ENCODE measurements at regions not wholly inside any gene's neighbourhood (a gene's known extent, or its start where the extent isn't known, plus 50 kb on each side); places are given as distances from the start of the nearest gene placed in this dataset.

DNA sequence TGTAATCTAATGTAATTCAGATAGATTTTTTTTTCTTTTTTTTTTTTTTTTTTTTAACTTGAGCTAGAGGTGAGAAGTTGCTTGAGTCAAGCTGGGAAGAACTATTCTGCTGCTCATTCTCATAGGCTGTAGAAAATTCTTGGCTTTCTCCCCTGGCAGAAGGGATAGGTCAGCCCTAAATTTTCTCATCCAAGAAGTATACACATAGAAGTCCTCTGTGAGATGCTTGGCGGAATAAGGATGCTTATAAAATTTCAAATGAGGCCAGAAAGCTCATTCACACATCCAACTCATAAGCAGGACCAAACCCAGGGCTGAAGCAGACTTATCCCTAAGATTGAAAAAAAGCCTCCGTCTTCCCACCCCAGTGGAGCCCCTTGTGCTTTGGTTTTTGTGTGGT lies 572.5 kb downstream of the SQOR start:
- H3K4me3 ChIP-seq (ENCODE audit: control extremely low read depth in 1 of 5, extremely low read depth in 1 of 5, insufficient read depth in 1 of 5, low read depth in 2 of 5, low read length in 4 of 5), result no peak overlapping the region
- no peaks in the 10 kb centered on the region for H4K20me1 ChIP-seq (ENCODE audit: control insufficient read depth, insufficient read depth, low read length, poor library complexity, severe bottlenecking)
- no peak overlapping the region for H3K27ac ChIP-seq (ENCODE audit: low read length in 2 of 2)
- intact Hi-C loops (cut with micrococcal nuclease), result no loop called here
- ChIA-PET POLR2A (no interaction called here), CTCF (no interaction called here)
- H2AFZ ChIP-seq (ENCODE audit: insufficient read depth, low read depth, low read length, poor library complexity, severe bottlenecking), result no peak overlapping the region
- peaks cover 0 to 7% (median 0%) of the 10 kb centered on the region in 3 donors for H3K9me3 ChIP-seq (ENCODE audit: control extremely low read depth in 1 of 3, control insufficient read depth in 2 of 3, insufficient read depth in 1 of 3, low read length in 2 of 3)
- ATAC-seq (ENCODE audit: low read depth) (no peak), DNase-seq (no peak)
- H3K27me3 ChIP-seq (replicated peaks in 1 of 4; ENCODE audit: control extremely low read depth in 1 of 4, control insufficient read depth in 3 of 4, insufficient read depth in 4 of 4, low read length in 3 of 4), result no peaks in the 10 kb centered on the region
- H3K9ac ChIP-seq (ENCODE audit: low read length), result no peak overlapping the region
- H3K36me3 ChIP-seq (replicated peaks in 1 of 2; ENCODE audit: control extremely low read depth in 1 of 2, control insufficient read depth in 1 of 2, extremely low read depth in 1 of 2, insufficient read depth in 2 of 2, low read length in 1 of 2), result no peaks in the 10 kb centered on the region
- Mint-ChIP-seq H3K4me1 (no peaks in the 10 kb centered on the region), H3K9me3 (ENCODE audit: insufficient read depth) (peaks cover 5% of the 10 kb centered on the region), H3K4me3 (no peak overlapping the region), H3K27ac (no peak overlapping the region), H3K27me3 (no peaks in the 10 kb centered on the region)
- H3K79me2 ChIP-seq (ENCODE audit: control insufficient read depth, insufficient read depth, low read length), result no peaks in the 10 kb centered on the region
- TF ChIP-seq, protein P1, sequence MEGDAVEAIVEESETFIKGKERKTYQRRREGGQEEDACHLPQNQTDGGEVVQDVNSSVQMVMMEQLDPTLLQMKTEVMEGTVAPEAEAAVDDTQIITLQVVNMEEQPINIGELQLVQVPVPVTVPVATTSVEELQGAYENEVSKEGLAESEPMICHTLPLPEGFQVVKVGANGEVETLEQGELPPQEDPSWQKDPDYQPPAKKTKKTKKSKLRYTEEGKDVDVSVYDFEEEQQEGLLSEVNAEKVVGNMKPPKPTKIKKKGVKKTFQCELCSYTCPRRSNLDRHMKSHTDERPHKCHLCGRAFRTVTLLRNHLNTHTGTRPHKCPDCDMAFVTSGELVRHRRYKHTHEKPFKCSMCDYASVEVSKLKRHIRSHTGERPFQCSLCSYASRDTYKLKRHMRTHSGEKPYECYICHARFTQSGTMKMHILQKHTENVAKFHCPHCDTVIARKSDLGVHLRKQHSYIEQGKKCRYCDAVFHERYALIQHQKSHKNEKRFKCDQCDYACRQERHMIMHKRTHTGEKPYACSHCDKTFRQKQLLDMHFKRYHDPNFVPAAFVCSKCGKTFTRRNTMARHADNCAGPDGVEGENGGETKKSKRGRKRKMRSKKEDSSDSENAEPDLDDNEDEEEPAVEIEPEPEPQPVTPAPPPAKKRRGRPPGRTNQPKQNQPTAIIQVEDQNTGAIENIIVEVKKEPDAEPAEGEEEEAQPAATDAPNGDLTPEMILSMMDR (IDR thresholded peaks at IDR 0.05), result no peak
- no peak for TF ChIP-seq EZH2 (IDR thresholded peaks at IDR 0.05; ENCODE audit: borderline replicate concordance, insufficient read depth, low read depth, low read length, poor library complexity, severe bottlenecking)
- no peak overlapping the region for H3K4me2 ChIP-seq (replicated peaks; ENCODE audit: low read depth, low read length, poor library complexity, severe bottlenecking)
- H3K4me1 ChIP-seq (ENCODE audit: control insufficient read depth in 2 of 2, insufficient read depth in 2 of 2, low read length in 2 of 2), result no peaks in the 10 kb centered on the region
- WGBS (ENCODE audit: insufficient coverage), result no CpG with 5 or more reads among the region's 2 CpGs

DNA sequence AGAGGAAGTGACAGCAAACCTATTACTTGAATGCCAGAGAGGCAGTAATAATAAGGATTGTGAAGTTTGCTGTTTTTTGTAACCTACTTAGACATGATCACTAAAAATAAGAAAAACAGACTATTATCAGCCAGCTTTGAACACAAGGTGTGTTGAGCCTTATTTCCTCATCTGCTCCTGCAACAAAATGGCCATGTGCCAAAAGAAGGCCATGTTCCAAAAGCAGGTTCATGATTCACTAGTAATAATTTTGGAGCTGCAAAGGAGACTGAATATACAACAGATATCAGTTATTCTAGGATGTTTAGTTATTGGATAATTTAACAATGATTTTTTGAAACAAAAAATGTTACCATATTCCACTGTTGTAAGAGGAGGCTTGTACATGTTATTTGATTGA lies 578.7 kb downstream of the SQOR start:
- Histone ChIP-seq H3K4me2 (replicated peaks; ENCODE audit: low read depth, low read length, poor library complexity, severe bottlenecking) (no peak overlapping the region), H4K20me1 (ENCODE audit: control insufficient read depth, insufficient read depth, low read length, poor library complexity, severe bottlenecking) (no peaks in the 10 kb centered on the region), H3K36me3 (replicated peaks in 1 of 2; ENCODE audit: control extremely low read depth in 1 of 2, control insufficient read depth in 1 of 2, extremely low read depth in 1 of 2, insufficient read depth in 2 of 2, low read length in 1 of 2) (no peaks in the 10 kb centered on the region), H3K27me3 (replicated peaks in 1 of 4; ENCODE audit: control extremely low read depth in 1 of 4, control insufficient read depth in 3 of 4, insufficient read depth in 4 of 4, low read length in 3 of 4) (no peaks in the 10 kb centered on the region), H2AFZ (ENCODE audit: insufficient read depth, low read depth, low read length, poor library complexity, severe bottlenecking) (no peak overlapping the region), H3K4me3 (ENCODE audit: control extremely low read depth in 1 of 5, extremely low read depth in 1 of 5, insufficient read depth in 1 of 5, low read depth in 2 of 5, low read length in 4 of 5) (no peak overlapping the region), H3K4me1 (ENCODE audit: control insufficient read depth in 2 of 2, insufficient read depth in 2 of 2, low read length in 2 of 2) (no peaks in the 10 kb centered on the region), H3K79me2 (ENCODE audit: control insufficient read depth, insufficient read depth, low read length) (no peaks in the 10 kb centered on the region), H3K27ac (ENCODE audit: low read length in 2 of 2) (no peak overlapping the region), H3K9me3 (ENCODE audit: control extremely low read depth in 1 of 3, control insufficient read depth in 2 of 3, insufficient read depth in 1 of 3, low read length in 2 of 3) (peaks cover 0 to 5% (median 0%) of the 10 kb centered on the region in 3 donors), H3K9ac (ENCODE audit: low read length) (no peak overlapping the region)
- H3K9me3 Mint-ChIP-seq (ENCODE audit: insufficient read depth), result peaks cover 7% of the 10 kb centered on the region
- H3K4me1 Mint-ChIP-seq, result no peaks in the 10 kb centered on the region
- H3K27ac Mint-ChIP-seq, result no peak overlapping the region
- intact Hi-C loops (cut with micrococcal nuclease), result no loop called here
- no peaks in the 10 kb centered on the region for H3K27me3 Mint-ChIP-seq
- ChIA-PET CTCF (no interaction called here), POLR2A (no interaction called here)
- TF ChIP-seq EZH2 (IDR thresholded peaks at IDR 0.05; ENCODE audit: borderline replicate concordance, insufficient read depth, low read depth, low read length, poor library complexity, severe bottlenecking), result no peak
- TF ChIP-seq, protein P1 (IDR thresholded peaks at IDR 0.05), result no peak
- no peak for ATAC-seq (ENCODE audit: low read depth)
- no peak for DNase-seq
- no peak overlapping the region for H3K4me3 Mint-ChIP-seq

Measured in B cell (primary cell).